Sigmoid colon (tissue), 4 donors: ENCODE measurements at regions not wholly inside any gene's neighbourhood (a gene's known extent, or its start where the extent isn't known, plus 50 kb on each side); places are given as distances from the start of the nearest gene placed in this dataset.

Experiments used
- EP300 ChIP-seq, 4 donors: sonication (generic); formaldehyde crosslinking; IDR thresholded peaks; one replicate each; pipeline ENCODE4 v1.6.1; 2017; ENCODE audit warnings: antibody characterized with exemption in 4 of 4
- POLR2A ChIP-seq, 2 donors: fragments of 450-650 bp; IDR thresholded peaks; one replicate each; pipeline ENCODE4 v1.6.1; 2016; ENCODE audit warnings: antibody characterized with exemption in 2 of 2, mild to moderate bottlenecking in 2 of 2, moderate library complexity in 2 of 2
- POLR2AphosphoS5 ChIP-seq, 4 donors: sonication (generic); formaldehyde crosslinking; IDR thresholded peaks; one replicate each; pipeline ENCODE4 v1.6.1; 2017; ENCODE audit warnings: antibody characterized with exemption in 4 of 4
- TF ChIP-seq, protein P1 (sequence below), 4 experiments: fragments of 450-650 bp in 3 of 4; fragments of 200-600 bp in 1 of 4; IDR thresholded peaks; one replicate each; pipeline ENCODE4 v1.5.1; 2016 to 2019; ENCODE audit warnings: antibody characterized with exemption in 4 of 4, mild to moderate bottlenecking in 3 of 4, moderate library complexity in 2 of 4

DNA sequence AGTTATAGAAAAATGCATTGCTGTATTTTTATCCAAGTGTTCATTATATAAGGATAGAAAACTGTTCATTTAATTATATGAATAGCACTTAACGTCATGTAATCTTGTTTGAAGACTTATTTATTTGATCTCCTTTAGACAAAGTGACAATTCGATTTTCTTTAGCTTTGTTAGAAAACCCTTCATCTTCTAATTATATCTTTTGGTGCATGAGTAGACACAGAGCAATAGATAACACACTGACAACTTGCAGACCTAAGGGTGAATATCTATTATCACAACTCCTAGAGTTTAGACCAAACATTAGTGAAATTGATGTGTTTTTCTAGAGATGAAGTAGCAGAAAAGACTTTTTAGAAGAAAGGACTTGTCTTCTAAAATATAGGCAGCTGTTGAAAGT lies 446.4 kb upstream of the SEMA6A start:
- TF ChIP-seq EP300 (IDR thresholded peaks at IDR 0.05): no peak
- TF ChIP-seq, protein P1, sequence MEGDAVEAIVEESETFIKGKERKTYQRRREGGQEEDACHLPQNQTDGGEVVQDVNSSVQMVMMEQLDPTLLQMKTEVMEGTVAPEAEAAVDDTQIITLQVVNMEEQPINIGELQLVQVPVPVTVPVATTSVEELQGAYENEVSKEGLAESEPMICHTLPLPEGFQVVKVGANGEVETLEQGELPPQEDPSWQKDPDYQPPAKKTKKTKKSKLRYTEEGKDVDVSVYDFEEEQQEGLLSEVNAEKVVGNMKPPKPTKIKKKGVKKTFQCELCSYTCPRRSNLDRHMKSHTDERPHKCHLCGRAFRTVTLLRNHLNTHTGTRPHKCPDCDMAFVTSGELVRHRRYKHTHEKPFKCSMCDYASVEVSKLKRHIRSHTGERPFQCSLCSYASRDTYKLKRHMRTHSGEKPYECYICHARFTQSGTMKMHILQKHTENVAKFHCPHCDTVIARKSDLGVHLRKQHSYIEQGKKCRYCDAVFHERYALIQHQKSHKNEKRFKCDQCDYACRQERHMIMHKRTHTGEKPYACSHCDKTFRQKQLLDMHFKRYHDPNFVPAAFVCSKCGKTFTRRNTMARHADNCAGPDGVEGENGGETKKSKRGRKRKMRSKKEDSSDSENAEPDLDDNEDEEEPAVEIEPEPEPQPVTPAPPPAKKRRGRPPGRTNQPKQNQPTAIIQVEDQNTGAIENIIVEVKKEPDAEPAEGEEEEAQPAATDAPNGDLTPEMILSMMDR (IDR thresholded peaks at IDR 0.05): no peak
- no peak for TF ChIP-seq POLR2A (IDR thresholded peaks at IDR 0.05)
- TF ChIP-seq POLR2AphosphoS5 (IDR thresholded peaks at IDR 0.05): no peak
